ENCODE measurements at regions not wholly inside any gene's neighbourhood (a gene's known extent, or its start where the extent isn't known, plus 50 kb on each side); places are given as distances from the start of the nearest gene placed in this dataset.

GRCh38 chr6:164721460-164721859 lies 587.9 kb downstream of the C6orf118 start:
- Histone ChIP-seq H3K4me2 (ENCODE audit: low read depth, low read length) (no peak overlapping the region), H4K20me1 (ENCODE audit: insufficient read depth, low read length) (no peaks in the 10 kb centered on the region), H3K4me1 (ENCODE audit: control insufficient read depth, insufficient read depth, low read length) (no peaks in the 10 kb centered on the region), H4K5ac (ENCODE audit: low read depth, low read length) (no peak overlapping the region), H2BK5ac (ENCODE audit: low read depth, low read length, poor library complexity, severe bottlenecking) (no peak overlapping the region), H3K18ac (ENCODE audit: low read depth, low read length) (no peak overlapping the region), H3K4me3 (ENCODE audit: insufficient read depth, low read depth, low read length) (no peak overlapping the region), H2AK5ac (ENCODE audit: low read depth, low read length) (no peak overlapping the region), H3K27me3 (ENCODE audit: control insufficient read depth, insufficient read depth, low read length) (no peaks in the 10 kb centered on the region), H3K36me3 (ENCODE audit: control insufficient read depth, insufficient read depth, low read length) (no peaks in the 10 kb centered on the region), H2AK9ac (replicated peaks; ENCODE audit: low read depth, low read length, poor library complexity) (no peak overlapping the region), H3K4ac (ENCODE audit: low read depth, low read length) (no peak overlapping the region), H3K23ac (ENCODE audit: low read depth, low read length) (no peak overlapping the region), H3K9ac (ENCODE audit: low read depth, low read length) (no peak overlapping the region), H3K9me1 (ENCODE audit: insufficient read depth, low read length) (no peaks in the 10 kb centered on the region), H4K8ac (ENCODE audit: low read depth in 2 of 2, low read length in 2 of 2) (no peak overlapping the region), H2BK120ac (ENCODE audit: low read depth, low read length) (no peak overlapping the region), H2AFZ (replicated peaks; ENCODE audit: low read length, poor library complexity) (no peak overlapping the region), H3K56ac (ENCODE audit: extremely low read depth, insufficient read depth, low read length) (no peak overlapping the region), H3K9me3 (ENCODE audit: control insufficient read depth, insufficient read depth, low read length) (peaks cover 1% of the 10 kb centered on the region; the same call in 1 of the 2 replicates), H3K79me1 (ENCODE audit: low read depth in 1 of 2, low read length in 2 of 2) (no peaks in the 10 kb centered on the region), H2BK15ac (ENCODE audit: low read depth, low read length) (no peak overlapping the region), H3K14ac (replicated peaks; ENCODE audit: low read depth, low read length) (no peak overlapping the region), H2BK20ac (ENCODE audit: low read depth, low read length) (no peak overlapping the region), H3K27ac (ENCODE audit: insufficient read depth, low read length) (no peak overlapping the region), H4K91ac (ENCODE audit: insufficient read depth, low read depth, low read length) (no peak overlapping the region)
- in situ Hi-C loops (cut with MboI; ENCODE audit: low sequenced_read_pairs), result no loop called here
- intact Hi-C loops (cut with micrococcal nuclease), result no loop called here
- ChIA-PET POLR2A (ENCODE audit: unreplicated experiment) (no interaction called here), CTCF (no interaction called here)
- no CpG with 5 or more reads among the region's 4 CpGs for WGBS, 2 experiments (ENCODE audit: extremely low coverage in 2 of 2, insufficient read length in 1 of 2)
- ATAC-seq (ENCODE audit: low read depth) (no peak), DNase-seq (no peak)
- no TSS peak for BruUV-seq (replicated peaks)
- no peak for TF ChIP-seq RCOR1 (IDR thresholded peaks at IDR 0.05; ENCODE audit: insufficient replicate concordance, low read length)
- no peak for TF ChIP-seq CTCF (conservative IDR thresholded peaks at IDR 0.05; ENCODE audit: low read depth, low read length)
- TF ChIP-seq POLR2A (IDR thresholded peaks at IDR 0.05; ENCODE audit: low read depth, low read length), result no peak
- no peak for TF ChIP-seq MXI1 (IDR thresholded peaks at IDR 0.05; ENCODE audit: borderline replicate concordance, low read depth, low read length)
- no peak for TF ChIP-seq USF2 (IDR thresholded peaks at IDR 0.05; ENCODE audit: low read depth, low read length)
- TF ChIP-seq CEBPB (IDR thresholded peaks at IDR 0.05; ENCODE audit: low read depth, low read length), result no peak
- no peak for TF ChIP-seq NFE2L2 (IDR thresholded peaks at IDR 0.05; ENCODE audit: low read depth, low read length)
- no peak for TF ChIP-seq MAZ (IDR thresholded peaks at IDR 0.05; ENCODE audit: borderline replicate concordance, low read depth, low read length)
- TF ChIP-seq ELK1 (IDR thresholded peaks at IDR 0.05; ENCODE audit: borderline replicate concordance, low read depth, low read length), result no peak
- no peak for TF ChIP-seq RAD21 (IDR thresholded peaks at IDR 0.05; ENCODE audit: low read length)
- no peak for TF ChIP-seq FOS (IDR thresholded peaks at IDR 0.05; ENCODE audit: low read depth, low read length)
- TF ChIP-seq BHLHE40 (IDR thresholded peaks at IDR 0.05; ENCODE audit: low read depth, low read length), result no peak
- no peak for TF ChIP-seq SMC3 (IDR thresholded peaks at IDR 0.05; ENCODE audit: low read depth, low read length)
- TF ChIP-seq CHD1 (IDR thresholded peaks at IDR 0.05; ENCODE audit: low read depth, low read length), result no peak
- no peak for TF ChIP-seq RFX5 (IDR thresholded peaks at IDR 0.05; ENCODE audit: low read depth, low read length)
- no peak for TF ChIP-seq MAFK (IDR thresholded peaks at IDR 0.05; ENCODE audit: low read depth, low read length)
- dilution Hi-C loops (cut with HindIII; ENCODE audit: low sequenced_read_pairs, unreplicated experiment), result no loop called here

Data from IMR-90 (cell line).